ENCODE measurements at regions not wholly inside any gene's neighbourhood (a gene's known extent, or its start where the extent isn't known, plus 50 kb on each side); places are given as distances from the start of the nearest gene placed in this dataset.

GRCh38 chr12:97375310-97375709 lies 87.3 kb upstream of the RMST start:
- TF ChIP-seq CTCF (IDR thresholded peaks at IDR 0.05; ENCODE audit: low read length) (no peak), EZH2 (IDR thresholded peaks at IDR 0.05; ENCODE audit: borderline replicate concordance, low read length) (no peak)
